Astrocyte (in vitro differentiated cells and primary cell): ENCODE measurements at regions not wholly inside any gene's neighbourhood (a gene's known extent, or its start where the extent isn't known, plus 50 kb on each side); places are given as distances from the start of the nearest gene placed in this dataset.

Source experiments
- DNase-seq: peaks from one replicate; pipeline ENCODE4 v3.0.0-alpha.2; 2010; ENCODE audit warnings: low read depth
- FAIRE-seq: peaks from 2 replicates; lab custom pipeline; 2011; peaks lifted over from hg19 to GRCh38; lab: Jason Lieb, UNC
- H2AFZ ChIP-seq: 2 replicates; pipeline ENCODE4 v1.6.0; 2012; ENCODE audit warnings: low read depth, low read length, inconsistent platforms
- H3K27ac ChIP-seq: 2 replicates; pipeline ENCODE4 v1.5.1; 2011; ENCODE audit warnings: low read depth, low read length, inconsistent platforms
- H3K27me3 ChIP-seq: 2 replicates; pipeline ENCODE4 v1.6.0; 2011; ENCODE audit warnings: low read length, inconsistent platforms; ENCODE audit not compliant: insufficient read depth
- H3K36me3 ChIP-seq: 2 replicates; pipeline ENCODE4 v1.5.1; 2011; ENCODE audit warnings: low read length, inconsistent platforms; ENCODE audit not compliant: insufficient read depth
- H3K4me1 ChIP-seq: 2 replicates; pipeline ENCODE4 v1.5.1; 2011; ENCODE audit warnings: low read length, inconsistent platforms; ENCODE audit not compliant: insufficient read depth
- H3K4me2 ChIP-seq: 2 replicates; pipeline ENCODE4 v1.6.0; 2012; ENCODE audit warnings: low read length, inconsistent platforms
- H3K4me3 ChIP-seq: 2 replicates; pipeline ENCODE4 v1.5.1; 2011; ENCODE audit warnings: low read depth, mild to moderate bottlenecking, low read length, inconsistent platforms; ENCODE audit not compliant: insufficient read depth
- H3K79me2 ChIP-seq: 2 replicates; pipeline ENCODE4 v1.6.0; 2012; ENCODE audit warnings: mild to moderate bottlenecking, low read length, inconsistent platforms; ENCODE audit not compliant: insufficient read depth
- H3K9ac ChIP-seq: 2 replicates; pipeline ENCODE4 v1.6.0; 2012; ENCODE audit warnings: mild to moderate bottlenecking, low read length, inconsistent platforms
- H3K9me3 ChIP-seq: 2 replicates; pipeline ENCODE4 v1.5.1; 2012; ENCODE audit warnings: low read depth, mild to moderate bottlenecking, low read length, inconsistent platforms; ENCODE audit not compliant: insufficient read depth
- H4K20me1 ChIP-seq: 2 replicates; pipeline ENCODE4 v1.6.0; 2012; ENCODE audit warnings: low read length, inconsistent platforms; ENCODE audit not compliant: insufficient read depth
- H3K27ac Mint-ChIP-seq: one replicate; pipeline ENCODE4 v1.8.0; 2021; ENCODE audit warnings: mild to moderate bottlenecking, mixed read lengths; ENCODE audit not compliant: unreplicated experiment
- H3K27me3 Mint-ChIP-seq: one replicate; pipeline ENCODE4 v1.8.0; 2021; ENCODE audit warnings: low read depth, mixed read lengths; ENCODE audit not compliant: unreplicated experiment
- H3K36me3 Mint-ChIP-seq: one replicate; pipeline ENCODE4 v1.8.0; 2021; ENCODE audit warnings: low read depth, mixed read lengths; ENCODE audit not compliant: unreplicated experiment
- H3K4me1 Mint-ChIP-seq: one replicate; pipeline ENCODE4 v1.8.0; 2021; ENCODE audit warnings: low read depth, mixed read lengths; ENCODE audit not compliant: unreplicated experiment
- H3K4me3 Mint-ChIP-seq: one replicate; pipeline ENCODE4 v1.8.0; 2021; ENCODE audit warnings: mild to moderate bottlenecking, moderate library complexity, mixed read lengths; ENCODE audit not compliant: unreplicated experiment
- H3K9me3 Mint-ChIP-seq: one replicate; pipeline ENCODE4 v1.8.0; 2021; ENCODE audit warnings: mild to moderate bottlenecking, mixed read lengths; ENCODE audit not compliant: unreplicated experiment
- EZH2 ChIP-seq: IDR thresholded peaks from 2 replicates; pipeline ENCODE4 v1.6.1; 2012; ENCODE audit warnings: mild to moderate bottlenecking, low read length, inconsistent platforms; ENCODE audit not compliant: insufficient read depth
- TF ChIP-seq, protein P1 (sequence below): IDR thresholded peaks from 2 replicates; pipeline ENCODE4 v1.5.1; 2011; ENCODE audit warnings: low read depth, mild to moderate bottlenecking, inconsistent platforms, low read length, moderate library complexity; ENCODE audit not compliant: insufficient read depth

DNA sequence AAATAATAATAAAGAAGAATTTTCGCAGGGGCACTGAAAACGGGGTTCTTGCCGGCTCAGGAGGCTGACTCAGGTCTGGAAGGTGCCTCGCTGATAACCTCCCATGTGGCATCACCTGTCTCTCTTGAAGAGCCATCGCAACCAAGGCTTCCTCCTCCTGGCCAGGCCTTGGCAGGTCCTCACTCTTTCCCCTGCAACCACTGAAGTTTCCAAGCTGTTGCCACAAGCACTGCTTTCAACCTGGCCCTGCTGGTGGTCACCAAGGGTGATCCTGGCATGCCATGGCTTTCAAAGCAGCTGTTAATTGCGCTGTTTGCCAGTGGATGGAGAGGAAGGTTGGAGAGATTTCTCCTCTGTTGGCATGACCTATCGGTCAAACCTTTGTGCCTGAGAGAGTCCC lies 163.6 kb upstream of the COPS8 start:
- TF ChIP-seq, protein P1, sequence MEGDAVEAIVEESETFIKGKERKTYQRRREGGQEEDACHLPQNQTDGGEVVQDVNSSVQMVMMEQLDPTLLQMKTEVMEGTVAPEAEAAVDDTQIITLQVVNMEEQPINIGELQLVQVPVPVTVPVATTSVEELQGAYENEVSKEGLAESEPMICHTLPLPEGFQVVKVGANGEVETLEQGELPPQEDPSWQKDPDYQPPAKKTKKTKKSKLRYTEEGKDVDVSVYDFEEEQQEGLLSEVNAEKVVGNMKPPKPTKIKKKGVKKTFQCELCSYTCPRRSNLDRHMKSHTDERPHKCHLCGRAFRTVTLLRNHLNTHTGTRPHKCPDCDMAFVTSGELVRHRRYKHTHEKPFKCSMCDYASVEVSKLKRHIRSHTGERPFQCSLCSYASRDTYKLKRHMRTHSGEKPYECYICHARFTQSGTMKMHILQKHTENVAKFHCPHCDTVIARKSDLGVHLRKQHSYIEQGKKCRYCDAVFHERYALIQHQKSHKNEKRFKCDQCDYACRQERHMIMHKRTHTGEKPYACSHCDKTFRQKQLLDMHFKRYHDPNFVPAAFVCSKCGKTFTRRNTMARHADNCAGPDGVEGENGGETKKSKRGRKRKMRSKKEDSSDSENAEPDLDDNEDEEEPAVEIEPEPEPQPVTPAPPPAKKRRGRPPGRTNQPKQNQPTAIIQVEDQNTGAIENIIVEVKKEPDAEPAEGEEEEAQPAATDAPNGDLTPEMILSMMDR = no peak
- no peak for TF ChIP-seq EZH2
- no peaks in the 10 kb centered on the region for H3K4me1 ChIP-seq
- Mint-ChIP-seq H3K36me3 (no peaks in the 10 kb centered on the region), H3K27ac (no peak overlapping the region), H3K9me3 (no peaks in the 10 kb centered on the region), H3K4me3 (no peak overlapping the region), H3K27me3 (peaks cover 5% of the 10 kb centered on the region), H3K4me1 (peaks cover 6% of the 10 kb centered on the region)
- H3K27ac ChIP-seq = no peak overlapping the region
- no peak overlapping the region for H3K4me3 ChIP-seq
- FAIRE-seq (no peak), DNase-seq (no peak)
- no peak overlapping the region for H3K4me2 ChIP-seq
- H3K27me3 ChIP-seq = no peaks in the 10 kb centered on the region
- no peak overlapping the region for H3K9ac ChIP-seq
- no peaks in the 10 kb centered on the region for H3K9me3 ChIP-seq
- H4K20me1 ChIP-seq = no peaks in the 10 kb centered on the region
- H3K79me2 ChIP-seq = no peaks in the 10 kb centered on the region
- no peak overlapping the region for H2AFZ ChIP-seq
- no peaks in the 10 kb centered on the region for H3K36me3 ChIP-seq

DNA sequence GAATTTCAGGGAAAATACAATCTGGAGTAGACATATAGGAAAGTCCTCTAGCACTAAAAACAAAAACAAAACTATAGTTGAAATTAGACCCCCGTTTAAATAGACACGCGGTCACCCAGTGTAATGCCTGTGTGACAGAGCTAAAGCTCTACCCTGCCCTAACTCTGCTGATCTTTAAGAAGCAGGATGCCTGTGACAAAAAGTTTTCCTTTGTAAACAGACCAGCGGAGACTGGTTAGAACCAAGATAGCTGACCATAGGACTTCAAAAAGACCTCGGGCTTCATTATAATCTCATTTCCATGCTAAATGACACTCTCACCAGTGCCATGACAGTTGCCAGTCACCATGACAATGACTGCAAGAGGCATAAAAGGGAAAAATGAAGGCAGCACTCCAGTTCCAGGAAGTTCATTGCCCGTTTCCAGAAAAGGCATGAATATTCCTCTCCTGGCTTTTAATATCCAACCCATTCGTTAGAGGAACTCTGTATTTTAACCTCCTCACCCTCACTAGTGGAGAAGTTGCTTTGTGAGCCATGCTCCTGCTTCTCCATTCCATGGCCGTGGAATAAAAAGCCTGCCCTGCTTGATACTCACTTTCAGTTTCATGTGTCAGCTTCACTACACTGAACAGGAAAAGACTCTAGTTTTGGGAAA lies 157.2 kb upstream of the COPS8 start:
- Histone ChIP-seq H3K27me3 (no peaks in the 10 kb centered on the region), H3K27ac (no peak overlapping the region), H3K4me1 (peaks cover 4% of the 10 kb centered on the region), H3K9me3 (no peaks in the 10 kb centered on the region), H3K79me2 (no peaks in the 10 kb centered on the region), H3K36me3 (no peaks in the 10 kb centered on the region), H4K20me1 (no peaks in the 10 kb centered on the region), H2AFZ (peak overlapping the region; percentile 62), H3K9ac (peak overlapping the region; percentile 38), H3K4me3 (peak overlapping the region; percentile 35), H3K4me2 (peak overlapping the region; percentile 73)
- peaks cover 2% of the 10 kb centered on the region for H3K4me1 Mint-ChIP-seq
- H3K4me3 Mint-ChIP-seq = no peak overlapping the region
- no peaks in the 10 kb centered on the region for H3K36me3 Mint-ChIP-seq
- DNase-seq (no peak), FAIRE-seq (no peak)
- no peak overlapping the region for H3K27ac Mint-ChIP-seq
- H3K27me3 Mint-ChIP-seq = peaks cover 18% of the 10 kb centered on the region
- H3K9me3 Mint-ChIP-seq = peaks cover 7% of the 10 kb centered on the region
- TF ChIP-seq, protein P1 = no peak
- TF ChIP-seq EZH2 = no peak

DNA sequence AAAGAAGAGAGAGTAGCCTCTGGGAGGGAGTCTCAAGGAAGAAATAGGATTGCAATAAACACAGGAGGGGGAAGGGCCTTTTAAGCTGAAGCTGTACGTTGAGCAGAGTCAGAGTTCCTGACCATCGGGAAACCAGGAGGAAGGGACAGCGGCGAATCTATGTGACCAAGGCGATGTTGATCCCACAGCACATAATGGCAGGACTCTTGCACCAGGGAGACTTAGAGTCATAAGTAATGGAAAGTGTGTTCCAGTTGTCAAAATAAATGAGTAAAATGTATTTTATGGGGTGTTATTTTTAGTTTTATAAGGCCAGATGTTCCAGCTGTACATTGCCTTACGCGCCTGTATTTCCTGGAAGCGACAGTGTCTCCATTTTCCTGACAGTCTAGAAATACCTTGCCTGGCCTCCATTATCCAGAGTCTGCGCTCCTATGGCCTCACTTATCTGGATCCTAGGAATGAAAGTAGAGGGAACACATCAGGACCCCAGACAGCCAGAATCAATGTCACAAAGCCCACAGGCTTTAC lies 152.8 kb upstream of the COPS8 start:
- Histone ChIP-seq H2AFZ (no peak overlapping the region), H3K4me2 (no peak overlapping the region), H3K27ac (no peak overlapping the region), H3K4me1 (peaks cover 4% of the 10 kb centered on the region), H3K79me2 (no peaks in the 10 kb centered on the region), H4K20me1 (no peaks in the 10 kb centered on the region), H3K9ac (no peak overlapping the region), H3K4me3 (no peak overlapping the region), H3K36me3 (no peaks in the 10 kb centered on the region), H3K9me3 (no peaks in the 10 kb centered on the region), H3K27me3 (peaks cover 3% of the 10 kb centered on the region)
- Mint-ChIP-seq H3K9me3 (peaks cover 7% of the 10 kb centered on the region), H3K4me1 (no peaks in the 10 kb centered on the region), H3K4me3 (no peak overlapping the region), H3K36me3 (no peaks in the 10 kb centered on the region), H3K27me3 (peaks cover 35% of the 10 kb centered on the region), H3K27ac (no peak overlapping the region)
- FAIRE-seq (no peak), DNase-seq (no peak)
- TF ChIP-seq, protein P1 = no peak
- no peak for TF ChIP-seq EZH2
